ENCODE measurements at regions not wholly inside any gene's neighbourhood (a gene's known extent, or its start where the extent isn't known, plus 50 kb on each side); places are given as distances from the start of the nearest gene placed in this dataset.

DNA sequence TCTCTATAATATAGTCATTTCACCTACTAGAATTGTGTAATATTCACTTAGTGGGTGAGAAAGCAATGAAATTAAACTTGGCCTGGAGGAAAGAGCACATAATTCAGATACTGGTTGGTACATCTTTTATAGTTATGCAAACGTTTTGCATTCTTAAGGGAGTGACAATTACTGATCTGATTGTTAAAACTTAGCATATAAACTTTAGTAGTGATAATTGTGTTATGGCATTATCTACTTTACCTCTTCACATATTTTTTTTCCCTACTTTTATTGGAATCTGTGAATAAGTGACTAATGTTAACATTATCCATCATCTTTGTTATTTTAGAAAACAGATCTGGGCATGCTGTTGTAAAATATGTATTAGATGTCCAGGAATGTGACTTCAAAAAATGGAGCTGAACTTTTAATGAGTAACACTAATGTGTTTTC lies 217.4 kb upstream of the GIMD1 start:
- TF ChIP-seq, protein P1, sequence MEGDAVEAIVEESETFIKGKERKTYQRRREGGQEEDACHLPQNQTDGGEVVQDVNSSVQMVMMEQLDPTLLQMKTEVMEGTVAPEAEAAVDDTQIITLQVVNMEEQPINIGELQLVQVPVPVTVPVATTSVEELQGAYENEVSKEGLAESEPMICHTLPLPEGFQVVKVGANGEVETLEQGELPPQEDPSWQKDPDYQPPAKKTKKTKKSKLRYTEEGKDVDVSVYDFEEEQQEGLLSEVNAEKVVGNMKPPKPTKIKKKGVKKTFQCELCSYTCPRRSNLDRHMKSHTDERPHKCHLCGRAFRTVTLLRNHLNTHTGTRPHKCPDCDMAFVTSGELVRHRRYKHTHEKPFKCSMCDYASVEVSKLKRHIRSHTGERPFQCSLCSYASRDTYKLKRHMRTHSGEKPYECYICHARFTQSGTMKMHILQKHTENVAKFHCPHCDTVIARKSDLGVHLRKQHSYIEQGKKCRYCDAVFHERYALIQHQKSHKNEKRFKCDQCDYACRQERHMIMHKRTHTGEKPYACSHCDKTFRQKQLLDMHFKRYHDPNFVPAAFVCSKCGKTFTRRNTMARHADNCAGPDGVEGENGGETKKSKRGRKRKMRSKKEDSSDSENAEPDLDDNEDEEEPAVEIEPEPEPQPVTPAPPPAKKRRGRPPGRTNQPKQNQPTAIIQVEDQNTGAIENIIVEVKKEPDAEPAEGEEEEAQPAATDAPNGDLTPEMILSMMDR (IDR thresholded peaks at IDR 0.05) = no peak
- TF ChIP-seq EP300 (IDR thresholded peaks at IDR 0.05) = no peak
- TF ChIP-seq POLR2A (IDR thresholded peaks at IDR 0.05) = no peak

Measured in suprapubic skin (tissue), 3 donors.